RWPE1 (cell line): ENCODE measurements at regions not wholly inside any gene's neighbourhood (a gene's known extent, or its start where the extent isn't known, plus 50 kb on each side); places are given as distances from the start of the nearest gene placed in this dataset.

Experiments used
- CTCF ChIA-PET: fragments of 350-600 bp; sonication (Branson Sonifier 250); formaldehyde crosslinking; extraction: SDS; loops from one replicate; lab custom pipeline; 2021; lab: Yijun Ruan, JAX
- POLR2A ChIA-PET: fragments of 400-600 bp; formaldehyde crosslinking; extraction: SDS; loops from one replicate; lab custom pipeline; 2020; ENCODE audit warnings: antibody characterized with exemption; ENCODE audit not compliant: low non-redundant PET; lab: Yijun Ruan, JAX
- DNase-seq: peaks from one replicate; pipeline ENCODE4 v3.0.0; 2012; ENCODE audit warnings: low spot score
- H3K27ac ChIP-seq: fragments of 450-650 bp; 2 replicates; pipeline ENCODE4 v1.5.1; 2017
- CTCF ChIP-seq: fragments of 450-650 bp; conservative IDR thresholded peaks from 2 replicates; pipeline ENCODE4 v1.5.1; 2017; ENCODE audit warnings: low read depth, mild to moderate bottlenecking

GRCh38 chr18:69205925-69206324 is 194.8 kb upstream of the DOK6 start:
- H3K27ac ChIP-seq: no peak overlapping the region
- ChIA-PET CTCF (no interaction called here), POLR2A (no interaction called here)
- no peak for DNase-seq
- TF ChIP-seq CTCF: no peak

GRCh38 chr18:69208545-69208944 is 192.1 kb upstream of the DOK6 start:
- CTCF ChIA-PET: no interaction called here

GRCh38 chr18:69209761-69210160 is 190.9 kb upstream of the DOK6 start:
- no peak for DNase-seq
- no peak overlapping the region for H3K27ac ChIP-seq
- no peak for TF ChIP-seq CTCF
- ChIA-PET CTCF (no interaction called here), POLR2A (no interaction called here)

More at GRCh38 chr18:69208545-69208944, 192.1 kb upstream of the DOK6 start:
- DNase-seq: no peak
- POLR2A ChIA-PET: no interaction called here
- no peak overlapping the region for H3K27ac ChIP-seq
- no peak for TF ChIP-seq CTCF

GRCh38 chr18:69213842-69214241 is 186.8 kb upstream of the DOK6 start:
- CTCF ChIA-PET: no interaction called here
- DNase-seq: no peak
- TF ChIP-seq CTCF: no peak
- H3K27ac ChIP-seq: no peak overlapping the region
- POLR2A ChIA-PET: no interaction called here

- POLR2A ChIA-PET: no interaction called here
- H3K27ac ChIP-seq: no peak overlapping the region
- CTCF ChIA-PET: interaction anchor here (0.6 kb wide), 1 partner anchor 1218 kb away, joined by 5 read pairs; no protein-coding TSS in a partner anchor
- TF ChIP-seq CTCF: no peak
- DNase-seq: no peak
These were observed 185.5 kb upstream of the DOK6 start for GRCh38 chr18:69215161-69215560.

GRCh38 chr18:69216321-69216720 is 184.4 kb upstream of the DOK6 start:
- no peak overlapping the region for H3K27ac ChIP-seq
- TF ChIP-seq CTCF: no peak
- no peak for DNase-seq
- ChIA-PET CTCF (no interaction called here), POLR2A (no interaction called here)
